ENCODE measurements at regions not wholly inside any gene's neighbourhood (a gene's known extent, or its start where the extent isn't known, plus 50 kb on each side); places are given as distances from the start of the nearest gene placed in this dataset.

- Histone ChIP-seq H3K9ac (ENCODE audit: insufficient read depth in 1 of 2, low read length in 2 of 2) (no peak overlapping the region), H3K36me3 (ENCODE audit: control insufficient read depth in 4 of 4, insufficient read depth in 4 of 4, low read length in 4 of 4) (no peaks in the 10 kb centered on the region), H3K4me3 (no peak overlapping the region), H3K27me3 (ENCODE audit: control insufficient read depth in 3 of 3, insufficient read depth in 3 of 3, low read length in 2 of 3) (no peaks in the 10 kb centered on the region), H3K9me3 (ENCODE audit: control insufficient read depth in 4 of 4, insufficient read depth in 3 of 4, low read length in 3 of 4) (no peaks in the 10 kb centered on the region), H3K4me1 (ENCODE audit: control insufficient read depth in 5 of 5, insufficient read depth in 5 of 5, low read length in 5 of 5) (no peaks in the 10 kb centered on the region), H3K27ac (ENCODE audit: low read depth in 1 of 2, low read length in 1 of 2) (no peak overlapping the region)
- ATAC-seq (ENCODE audit: insufficient read depth, low FRiP score) (no peak), DNase-seq (no peak)
- TF ChIP-seq CTCF (IDR thresholded peaks at IDR 0.05; ENCODE audit: control extremely low read depth, extremely low read depth) = no peak
- WGBS, 2 donors = 43 to 45% methylated on average over 8 of the region's 8 CpGs
Observed at GRCh38 chr2:79370976-79371538, 141.8 kb upstream of the CTNNA2 start.

- H3K4me3 ChIP-seq = no peak overlapping the region
- no peaks in the 10 kb centered on the region for H3K4me1 ChIP-seq (ENCODE audit: control insufficient read depth in 5 of 5, insufficient read depth in 5 of 5, low read length in 5 of 5)
- TF ChIP-seq CTCF (IDR thresholded peaks at IDR 0.05; ENCODE audit: control extremely low read depth, extremely low read depth) = no peak
- no peaks in the 10 kb centered on the region for H3K27me3 ChIP-seq (ENCODE audit: control insufficient read depth in 3 of 3, insufficient read depth in 3 of 3, low read length in 2 of 3)
- H3K9me3 ChIP-seq (ENCODE audit: control insufficient read depth in 4 of 4, insufficient read depth in 3 of 4, low read length in 3 of 4) = no peaks in the 10 kb centered on the region
- WGBS, 2 donors = 82 to 85% methylated on average over 9 of the region's 9 CpGs
- H3K36me3 ChIP-seq (ENCODE audit: control insufficient read depth in 4 of 4, insufficient read depth in 4 of 4, low read length in 4 of 4) = no peaks in the 10 kb centered on the region
- no peak overlapping the region for H3K9ac ChIP-seq (ENCODE audit: insufficient read depth in 1 of 2, low read length in 2 of 2)
- no peak for ATAC-seq (ENCODE audit: insufficient read depth, low FRiP score)
- DNase-seq = no peak
- H3K27ac ChIP-seq (ENCODE audit: low read depth in 1 of 2, low read length in 1 of 2) = no peak overlapping the region
Observed at GRCh38 chr2:79369127-79369526, 143.7 kb upstream of the CTNNA2 start.

- no peak for TF ChIP-seq CTCF (IDR thresholded peaks at IDR 0.05; ENCODE audit: control extremely low read depth, extremely low read depth)
- H3K36me3 ChIP-seq (ENCODE audit: control insufficient read depth in 4 of 4, insufficient read depth in 4 of 4, low read length in 4 of 4) = no peaks in the 10 kb centered on the region
- H3K27ac ChIP-seq (ENCODE audit: low read depth in 1 of 2, low read length in 1 of 2) = no peak overlapping the region
- no peaks in the 10 kb centered on the region for H3K27me3 ChIP-seq (ENCODE audit: control insufficient read depth in 3 of 3, insufficient read depth in 3 of 3, low read length in 2 of 3)
- no peak overlapping the region for H3K4me3 ChIP-seq
- peaks cover 0 to under 1% (median 0%) of the 10 kb centered on the region in 4 donors for H3K9me3 ChIP-seq (ENCODE audit: control insufficient read depth in 4 of 4, insufficient read depth in 3 of 4, low read length in 3 of 4)
- ATAC-seq (ENCODE audit: insufficient read depth, low FRiP score) (no peak), DNase-seq (no peak)
- 64 to 66% methylated on average over 5 of the region's 5 CpGs for WGBS, 2 donors
- H3K9ac ChIP-seq (ENCODE audit: insufficient read depth in 1 of 2, low read length in 2 of 2) = no peak overlapping the region
- H3K4me1 ChIP-seq (ENCODE audit: control insufficient read depth in 5 of 5, insufficient read depth in 5 of 5, low read length in 5 of 5) = no peaks in the 10 kb centered on the region
Observed at GRCh38 chr2:79368116-79368630, 144.7 kb upstream of the CTNNA2 start.

- Histone ChIP-seq H3K36me3 (ENCODE audit: control insufficient read depth in 4 of 4, insufficient read depth in 4 of 4, low read length in 4 of 4) (no peaks in the 10 kb centered on the region), H3K4me1 (ENCODE audit: control insufficient read depth in 5 of 5, insufficient read depth in 5 of 5, low read length in 5 of 5) (no peaks in the 10 kb centered on the region), H3K27ac (ENCODE audit: low read depth in 1 of 2, low read length in 1 of 2) (no peak overlapping the region), H3K27me3 (ENCODE audit: control insufficient read depth in 3 of 3, insufficient read depth in 3 of 3, low read length in 2 of 3) (no peaks in the 10 kb centered on the region), H3K4me3 (no peak overlapping the region), H3K9me3 (ENCODE audit: control insufficient read depth in 4 of 4, insufficient read depth in 3 of 4, low read length in 3 of 4) (peaks cover 0 to 4% (median 3%) of the 10 kb centered on the region in 4 donors), H3K9ac (ENCODE audit: insufficient read depth in 1 of 2, low read length in 2 of 2) (no peak overlapping the region)
- DNase-seq (no peak), ATAC-seq (ENCODE audit: insufficient read depth, low FRiP score) (no peak)
- 50 to 55% methylated on average over 2 of the region's 2 CpGs for WGBS, 2 donors
- TF ChIP-seq CTCF (IDR thresholded peaks at IDR 0.05; ENCODE audit: control extremely low read depth, extremely low read depth) = no peak
Observed at GRCh38 chr2:79359419-79359818, 153.4 kb upstream of the CTNNA2 start.
